HG03520 (cell line): ENCODE measurements at regions not wholly inside any gene's neighbourhood (a gene's known extent, or its start where the extent isn't known, plus 50 kb on each side); places are given as distances from the start of the nearest gene placed in this dataset.

Source experiments
- ATAC-seq: cut with Tn5 transposase; IDR thresholded peaks from one replicate; pipeline ENCODE4 v1.9.1; 2021; ENCODE audit warnings: mild to moderate bottlenecking, moderate library complexity; ENCODE audit not compliant: unreplicated experiment

DNA sequence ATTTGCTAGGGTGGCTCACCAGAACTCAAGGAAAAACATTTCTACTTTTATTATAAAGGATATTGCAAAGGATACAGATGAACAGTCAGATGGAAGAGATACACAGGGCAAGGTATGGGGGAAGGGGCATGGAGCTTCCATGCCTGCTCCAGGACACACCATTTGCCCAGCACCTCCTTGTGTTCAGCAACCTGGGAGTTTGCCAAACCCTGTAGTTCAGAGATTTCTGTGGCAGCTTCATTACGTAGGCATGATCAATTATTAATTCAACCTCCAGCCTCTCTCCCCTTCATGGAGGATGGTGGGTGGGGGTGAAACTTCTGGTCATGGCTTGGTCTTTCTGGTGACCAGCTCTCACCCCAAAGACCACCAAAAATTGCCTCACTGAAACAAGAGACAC, 353.9 kb upstream of the THBS1 start:
- ATAC-seq: no peak

GRCh38 chr15:39228889-39229288, 352.0 kb upstream of the THBS1 start:
- ATAC-seq: no peak

DNA sequence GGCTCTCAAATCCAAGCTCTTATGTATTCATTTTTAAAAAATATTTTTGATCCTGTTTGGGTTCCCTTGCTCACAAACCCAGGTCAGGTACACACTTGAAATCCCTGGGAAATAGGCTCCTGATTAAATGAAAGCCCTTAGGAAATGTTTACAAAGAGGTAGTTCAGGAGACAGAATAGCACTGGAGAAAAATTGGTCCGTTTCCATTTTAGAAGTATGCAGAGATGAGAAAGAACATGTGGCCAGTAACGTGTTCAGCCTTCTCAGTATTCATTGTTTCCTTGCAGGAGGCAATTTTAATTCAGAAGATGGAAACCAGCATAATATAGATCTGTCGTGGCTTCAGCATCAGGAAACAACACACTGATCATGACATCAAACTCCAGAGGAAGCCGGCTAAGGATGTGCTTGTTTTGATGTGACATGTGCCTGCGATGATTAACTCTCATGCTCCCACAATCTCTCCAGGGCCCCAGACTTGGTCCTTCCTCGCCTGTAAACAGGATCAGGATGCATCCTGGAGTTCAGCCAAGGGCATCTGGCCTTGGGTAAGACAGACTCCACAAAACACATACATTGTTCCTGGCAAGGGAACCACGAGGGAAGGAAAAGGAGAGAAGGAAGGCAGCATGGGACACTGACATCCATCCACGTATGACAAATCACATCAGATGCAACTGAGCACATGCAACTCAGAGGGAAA, 350.5 kb upstream of the THBS1 start:
- ATAC-seq: no peak

DNA sequence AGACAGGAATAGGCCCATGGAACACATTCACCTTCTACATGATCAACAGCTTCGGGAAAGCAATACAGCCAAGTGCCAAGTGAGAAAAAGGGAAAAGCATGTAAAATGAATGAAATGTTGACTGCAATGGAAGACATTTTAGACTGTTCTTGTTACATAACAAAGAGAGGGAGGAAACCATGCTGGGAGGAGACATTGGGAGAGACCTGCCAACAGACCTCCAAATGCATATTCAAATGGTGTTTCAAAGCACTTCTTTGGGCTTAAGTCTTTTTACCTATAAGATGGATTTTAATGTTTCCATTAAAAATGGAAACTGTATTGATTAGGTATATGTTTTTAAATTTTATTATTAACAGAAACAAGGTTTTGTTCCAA, 350.0 kb upstream of the THBS1 start:
- no peak for ATAC-seq

DNA sequence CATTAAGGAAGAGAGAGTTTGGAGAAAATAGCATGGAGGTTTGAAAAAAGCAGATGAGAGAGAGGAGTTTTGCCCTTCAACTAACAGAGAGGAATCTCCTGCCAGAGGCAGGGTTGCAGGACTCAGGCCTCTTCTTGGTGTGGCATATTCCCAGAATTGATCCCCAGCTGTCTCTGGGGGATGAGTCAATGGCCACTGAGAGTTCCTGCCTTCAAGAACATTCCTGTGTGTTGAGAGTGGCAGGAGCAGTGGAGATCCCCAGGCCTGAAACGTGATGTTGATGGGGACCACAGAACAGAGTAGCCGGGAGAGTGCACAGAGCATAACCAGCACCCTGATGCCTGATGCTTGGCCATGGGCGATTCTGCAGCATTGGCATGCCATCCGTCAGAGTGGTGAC, 348.4 kb upstream of the THBS1 start:
- ATAC-seq: no peak

DNA sequence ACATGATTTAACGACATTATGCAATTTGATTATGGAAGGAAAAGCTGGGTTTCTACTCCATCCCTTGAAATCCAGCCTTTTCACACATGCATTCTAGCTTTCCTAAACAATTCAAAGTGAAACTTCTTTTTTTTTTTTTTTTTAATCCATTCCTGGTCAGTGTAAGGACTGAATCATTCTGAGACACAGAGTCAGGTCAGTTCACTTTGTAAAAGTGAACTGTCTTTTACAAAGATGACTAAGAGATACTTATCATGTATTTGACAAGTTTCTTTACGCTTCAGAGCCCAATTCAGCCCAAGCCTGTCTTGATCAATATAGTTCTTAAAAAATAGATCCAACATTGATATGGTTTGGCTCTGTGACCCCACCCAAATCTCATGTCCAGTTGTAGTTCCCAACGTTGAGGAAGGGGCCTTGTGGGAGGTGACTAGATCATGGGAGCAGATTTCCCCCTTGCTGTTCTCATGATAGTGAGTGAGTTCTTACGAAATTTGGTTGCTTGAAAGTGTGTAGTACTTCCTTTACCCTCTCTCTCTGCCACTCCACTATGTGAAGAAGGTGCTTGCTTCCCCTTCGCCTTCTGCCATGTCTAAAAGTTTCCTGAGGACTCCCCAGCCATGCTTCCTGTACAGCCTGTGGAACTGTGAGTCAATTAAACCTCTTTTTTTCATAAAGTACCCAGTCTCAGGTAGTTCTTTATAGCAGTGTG, 345.6 kb upstream of the THBS1 start:
- no peak for ATAC-seq

- ATAC-seq: no peak
These were observed 344.5 kb upstream of the THBS1 start for GRCh38 chr15:39236375-39236774.

- no peak for ATAC-seq
These were observed 342.4 kb upstream of the THBS1 start for GRCh38 chr15:39238443-39238842.

GRCh38 chr15:39239562-39239961, 341.3 kb upstream of the THBS1 start:
- ATAC-seq: no peak

DNA sequence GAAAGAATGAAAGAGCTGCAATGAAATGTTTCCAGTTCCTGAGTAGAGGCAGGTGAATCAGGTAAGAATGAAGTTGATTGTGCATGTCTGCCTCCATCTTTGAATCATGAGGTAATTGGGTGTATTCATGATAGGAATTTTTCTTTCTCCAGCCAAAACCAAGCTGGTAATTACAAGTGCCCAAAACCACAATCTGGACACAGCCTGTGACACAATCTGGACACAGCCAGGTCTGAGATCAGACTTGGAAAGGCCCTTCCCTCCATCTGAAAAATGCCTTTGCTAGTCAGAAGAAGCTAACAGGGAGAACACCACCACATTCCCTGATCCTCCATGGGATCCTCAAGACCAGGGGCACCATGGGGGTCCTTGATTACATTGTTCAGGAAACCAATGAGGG, 338.5 kb upstream of the THBS1 start:
- ATAC-seq: no peak

- ATAC-seq: no peak
These were observed 337.5 kb upstream of the THBS1 start for GRCh38 chr15:39243396-39243795.

- ATAC-seq: no peak
These were observed 336.1 kb upstream of the THBS1 start for GRCh38 chr15:39244776-39245175.

DNA sequence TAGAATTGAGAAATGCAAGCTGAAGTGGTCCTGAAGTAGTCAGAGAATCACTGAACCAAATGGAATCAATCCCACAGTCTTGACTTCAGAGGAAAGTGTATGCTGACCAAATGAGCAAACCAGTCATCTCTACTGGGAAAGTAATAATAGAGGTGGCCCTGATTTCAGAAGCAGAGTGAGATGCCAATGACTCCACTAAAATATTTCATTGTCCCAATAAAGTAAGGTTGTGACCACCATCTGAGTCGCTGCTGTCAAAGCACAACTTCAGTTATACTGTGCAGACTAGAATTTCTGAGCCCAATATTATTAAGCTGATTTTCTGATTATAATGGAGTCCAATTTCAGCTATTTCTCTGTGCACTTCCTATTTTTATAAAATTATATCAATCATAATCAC, 334.4 kb upstream of the THBS1 start:
- ATAC-seq: no peak

DNA sequence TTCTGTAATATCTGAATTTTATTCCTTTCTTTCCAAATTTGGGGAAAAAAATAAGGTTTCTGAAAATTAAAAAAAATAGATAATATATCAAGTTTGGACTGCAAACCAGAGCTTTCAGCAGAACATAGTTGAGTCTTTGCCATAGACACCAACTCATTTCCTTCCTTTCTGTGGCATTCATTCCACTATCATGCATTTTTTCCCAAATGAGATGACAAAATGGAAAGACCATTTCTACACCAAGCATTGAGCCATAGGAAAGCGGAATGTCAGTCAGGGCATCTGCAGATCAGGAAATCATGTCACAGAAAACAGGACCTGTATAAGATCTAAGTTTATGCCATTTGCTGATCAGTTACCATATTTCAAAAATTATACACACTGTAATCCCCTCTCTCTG, 333.3 kb upstream of the THBS1 start:
- no peak for ATAC-seq

GRCh38 chr15:39248204-39248603, 332.7 kb upstream of the THBS1 start:
- no peak for ATAC-seq

GRCh38 chr15:39250001-39250400, 330.9 kb upstream of the THBS1 start:
- no peak for ATAC-seq

DNA sequence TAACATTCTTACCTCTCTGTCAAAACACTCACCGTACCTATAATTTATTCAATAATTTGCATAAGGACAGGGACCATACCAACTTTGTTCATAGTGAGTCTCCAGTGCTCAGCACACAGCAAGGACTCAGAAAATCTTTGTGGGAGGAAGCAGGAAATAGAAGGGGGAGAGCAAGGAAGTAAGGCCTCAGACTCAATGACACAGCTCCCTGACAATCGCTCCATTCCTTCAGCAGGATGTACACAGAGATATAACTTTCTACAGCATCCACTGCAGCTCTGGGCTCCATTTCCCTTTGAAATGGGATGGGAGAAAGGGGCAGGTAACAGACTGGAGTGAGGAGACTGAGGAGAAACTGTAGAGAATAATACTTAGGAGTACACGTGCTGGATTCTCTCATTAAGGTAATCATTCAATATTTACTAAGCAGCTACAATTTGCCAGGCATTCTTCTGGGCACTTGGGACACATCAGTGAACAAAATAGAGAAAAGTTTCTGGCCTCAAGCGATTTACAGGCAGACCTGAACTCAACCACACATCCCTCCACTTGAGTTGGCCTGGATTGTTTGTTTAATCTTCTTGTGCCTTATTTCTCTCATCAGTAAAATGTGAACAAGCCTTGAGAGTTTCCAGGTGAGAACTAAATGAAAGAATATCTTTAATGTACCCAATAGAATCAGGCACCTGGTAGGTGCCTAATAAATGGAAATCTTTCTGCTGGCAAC, 330.3 kb upstream of the THBS1 start:
- ATAC-seq: no peak

DNA sequence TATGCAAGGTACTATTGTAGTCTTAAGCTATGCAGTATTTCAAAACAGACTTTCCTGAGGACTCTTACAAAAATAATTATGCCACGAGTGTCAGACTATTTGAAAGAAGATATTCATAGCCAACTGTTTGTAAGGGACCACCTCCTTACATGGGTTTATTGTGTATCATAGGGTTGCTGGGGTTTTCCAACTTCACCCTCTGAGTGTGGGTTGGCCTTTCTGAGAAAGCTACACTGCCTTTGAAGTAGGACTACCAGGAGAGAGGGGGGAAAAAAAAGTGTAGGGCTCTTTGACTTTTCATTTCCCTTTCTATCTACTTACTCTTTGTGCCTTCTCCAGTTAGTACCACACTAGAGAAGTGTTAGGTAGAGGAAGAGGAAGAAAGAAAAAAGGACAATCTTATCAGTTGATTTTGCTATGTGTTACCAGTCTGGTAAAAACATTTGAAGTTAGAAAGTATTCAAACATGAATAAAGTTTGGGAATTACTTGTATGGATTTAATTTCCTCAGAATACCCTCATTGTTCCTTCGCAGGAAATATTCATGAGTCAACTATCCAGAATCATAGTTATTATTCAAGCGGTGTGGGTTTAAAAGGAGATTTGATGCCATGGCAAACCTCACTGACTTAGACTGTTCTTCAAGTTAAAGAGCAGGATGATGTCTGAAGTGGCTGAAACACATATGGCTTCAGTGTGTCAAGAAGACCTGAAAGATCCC, 329.3 kb upstream of the THBS1 start:
- ATAC-seq: no peak

DNA sequence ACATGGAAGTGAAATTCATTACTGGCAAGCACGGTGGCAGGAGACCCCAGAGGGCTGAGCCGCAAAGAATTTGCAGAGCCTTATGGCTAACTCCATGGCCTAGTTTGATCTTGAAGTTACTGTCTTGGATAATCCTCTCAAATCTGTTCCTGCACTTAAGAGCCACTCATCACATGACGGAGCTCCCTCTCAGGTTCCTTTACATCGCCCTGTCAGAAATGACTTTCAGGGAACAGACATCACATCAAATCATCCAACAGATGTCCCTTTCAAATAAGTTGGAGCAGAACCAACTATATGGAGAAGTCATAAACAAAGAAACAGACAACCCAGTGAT, 328.8 kb upstream of the THBS1 start:
- ATAC-seq: no peak

- ATAC-seq: no peak
These were observed 327.3 kb upstream of the THBS1 start for GRCh38 chr15:39253552-39253951.

DNA sequence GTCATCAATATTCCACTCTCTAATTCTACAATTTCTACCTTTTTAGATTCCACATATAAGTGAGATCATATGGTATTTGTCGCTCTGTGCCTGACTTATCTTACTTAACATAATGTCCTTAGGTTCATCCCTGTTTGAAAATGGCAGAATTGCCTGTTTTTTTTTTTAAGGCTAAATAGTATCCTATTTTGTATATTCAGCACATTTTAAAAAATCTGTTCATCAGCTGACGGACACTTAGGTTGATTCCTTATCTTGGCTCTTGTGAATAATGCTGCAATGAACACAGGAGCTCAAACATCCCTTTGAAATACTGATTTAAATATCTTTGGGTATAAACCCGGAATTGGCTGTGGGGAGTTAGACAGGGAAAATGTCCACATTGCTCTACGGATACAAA, 326.7 kb upstream of the THBS1 start:
- no peak for ATAC-seq

- ATAC-seq: no peak
These were observed 325.1 kb upstream of the THBS1 start for GRCh38 chr15:39255760-39256159.
